Right hindlimb (tissue), 1 donor: ENCODE measurements at regions not wholly inside any gene's neighbourhood (a gene's known extent, or its start where the extent isn't known, plus 50 kb on each side); places are given as distances from the start of the nearest gene placed in this dataset.
"Not testable (repeated sequence)": the region's sequence is repeated elsewhere in the genome, so short reads cannot be mapped to it uniquely, and the experiment has no call there.

Source experiments
- DNase-seq: peaks from one replicate; pipeline ENCODE4 v3.0.0-alpha.2; 2018

- DNase-seq = no peak
These were observed 469.8 kb downstream of the BRD1 start for GRCh38 chr22:49357661-49358440.

DNA sequence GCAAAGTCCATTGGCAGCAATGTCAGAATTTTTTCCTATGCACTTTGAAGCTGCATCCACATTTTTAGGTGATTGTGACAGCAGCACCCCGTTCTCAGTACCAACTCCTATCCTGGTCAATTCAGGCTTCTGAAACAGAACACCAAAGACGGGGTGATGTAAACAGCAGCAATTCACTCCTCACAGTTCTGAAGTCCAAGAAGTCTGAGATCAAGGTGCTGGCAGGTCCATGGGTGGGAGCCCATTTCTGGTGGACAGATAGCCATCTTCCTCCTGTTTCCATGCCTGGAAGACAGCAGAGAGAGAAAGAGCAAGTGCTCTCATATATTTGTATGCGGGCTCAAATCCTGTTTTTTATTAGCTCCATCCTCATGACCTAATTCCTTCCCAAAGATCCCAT, 471.2 kb downstream of the BRD1 start:
- DNase-seq = no peak

DNA sequence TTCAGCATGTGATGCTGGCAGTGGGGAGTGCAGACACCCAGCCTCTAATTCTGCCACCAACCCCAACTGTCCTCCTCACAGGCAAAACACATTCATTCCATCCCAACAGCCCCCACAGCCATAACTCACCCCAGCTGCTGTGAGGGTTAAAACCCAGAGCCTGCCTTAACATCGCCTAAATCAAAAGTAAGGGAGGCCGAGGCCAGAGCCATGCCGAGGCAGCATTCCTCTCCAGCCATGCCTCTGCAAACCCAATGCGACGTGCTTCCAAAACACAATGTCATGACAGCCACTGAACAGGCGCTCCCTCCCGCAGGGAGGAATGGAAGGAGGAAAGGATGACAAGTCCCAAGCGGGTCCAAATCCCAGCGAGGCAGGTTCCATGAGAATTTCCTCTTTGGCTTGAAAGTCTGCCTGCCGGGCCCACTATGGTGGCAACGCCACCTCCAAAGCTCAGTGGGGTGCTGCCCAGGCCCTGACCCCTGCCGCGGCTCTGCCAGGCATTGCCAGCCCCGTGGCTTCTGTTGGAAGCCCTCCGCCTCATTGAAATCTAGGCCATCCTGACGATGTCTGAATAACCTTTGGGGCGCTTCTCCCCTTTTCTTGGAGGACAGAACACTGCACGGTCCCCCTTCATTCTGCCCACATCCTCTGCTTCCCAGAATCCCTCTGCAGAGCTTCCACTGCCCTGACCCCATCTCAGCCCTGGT, 472.3 kb downstream of the BRD1 start:
- DNase-seq = no peak

- DNase-seq = no peak
These were observed 473.0 kb downstream of the BRD1 start for GRCh38 chr22:49354516-49355210.

DNA sequence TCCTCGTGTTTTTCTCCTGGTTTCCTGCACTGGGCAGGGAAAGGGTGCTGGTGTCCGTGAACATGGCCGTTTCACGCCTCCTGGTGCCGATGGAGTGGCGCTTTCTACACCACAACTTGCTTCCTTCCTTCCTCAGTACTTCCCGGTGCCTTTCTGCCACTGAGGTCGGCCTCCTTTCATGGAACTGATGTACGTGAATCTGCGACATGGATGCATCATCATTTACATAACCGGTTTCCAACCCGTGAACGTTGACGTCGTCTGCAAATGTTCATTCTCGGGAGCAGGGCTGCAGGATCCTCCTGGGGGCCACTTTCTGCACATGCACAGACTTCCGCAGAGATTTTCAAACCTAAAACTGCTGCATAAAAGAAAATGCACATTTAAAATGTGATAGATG, 474.4 kb downstream of the BRD1 start:
- no peak for DNase-seq

DNA sequence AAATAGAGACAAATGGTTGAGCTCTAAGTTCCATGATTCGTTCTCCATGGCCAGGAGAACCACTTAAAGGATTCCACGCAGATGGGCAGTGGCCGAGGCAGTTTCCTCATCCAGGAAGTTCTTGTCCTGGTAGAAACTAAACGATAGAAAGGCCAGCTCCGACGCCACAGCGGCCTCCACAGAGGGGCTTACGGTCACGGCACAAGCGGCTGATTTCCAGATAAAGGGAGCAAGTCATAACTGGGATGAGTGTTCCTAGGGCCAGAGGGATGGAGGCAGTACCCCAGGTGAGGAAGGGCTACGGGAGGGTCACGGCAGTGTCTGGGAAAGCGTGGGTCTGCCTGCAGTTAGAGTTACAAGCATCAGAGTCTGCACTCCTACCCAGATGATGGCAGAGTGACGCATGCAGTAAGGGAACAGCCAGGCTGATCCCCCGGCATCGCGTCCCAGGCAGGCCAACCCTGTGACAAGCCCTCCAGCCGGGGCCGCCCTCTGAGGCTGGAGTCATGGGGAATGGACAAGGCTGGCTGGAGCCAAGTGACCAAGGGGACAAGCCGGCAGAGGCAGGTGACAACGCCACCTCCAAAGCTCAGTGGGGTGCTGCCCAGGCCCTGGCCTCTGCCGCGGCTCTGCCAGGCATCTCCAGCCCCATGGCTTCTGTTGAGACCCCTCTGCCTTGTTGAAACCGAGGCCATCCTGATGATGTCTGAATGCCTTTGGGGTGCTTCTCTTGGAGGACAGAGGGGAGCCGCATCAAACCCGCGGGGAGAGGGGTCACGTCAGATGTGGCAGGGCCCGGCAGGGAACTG, 475.1 kb downstream of the BRD1 start:
- DNase-seq = no peak

DNA sequence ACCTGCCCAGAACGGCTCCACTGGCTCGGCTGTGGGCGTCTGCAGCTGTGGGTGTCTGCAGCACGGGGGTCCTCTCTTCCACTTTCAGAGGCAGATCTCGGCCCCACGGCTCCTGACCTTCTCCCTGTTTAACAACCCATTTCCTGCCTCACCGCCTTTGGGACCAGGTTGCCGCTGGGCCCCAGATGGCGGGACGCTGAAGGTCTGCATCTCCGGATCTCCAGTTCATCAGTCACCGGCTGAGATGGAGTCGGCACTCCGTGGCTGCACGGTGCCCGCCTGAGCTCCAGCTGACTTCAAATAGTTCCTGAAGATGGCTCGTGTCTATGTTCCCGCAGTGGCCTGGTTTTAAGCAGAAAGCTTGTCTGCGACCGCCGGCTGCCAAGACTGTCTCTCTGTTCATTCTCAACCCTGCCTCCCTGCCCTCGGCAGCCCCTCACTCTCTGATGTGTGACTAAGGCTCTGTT, 475.9 kb downstream of the BRD1 start:
- no peak for DNase-seq

GRCh38 chr22:49350441-49351121, 477.1 kb downstream of the BRD1 start:
- no peak for DNase-seq

- no peak for DNase-seq
These were observed 477.8 kb downstream of the BRD1 start for GRCh38 chr22:49349841-49350381.

DNA sequence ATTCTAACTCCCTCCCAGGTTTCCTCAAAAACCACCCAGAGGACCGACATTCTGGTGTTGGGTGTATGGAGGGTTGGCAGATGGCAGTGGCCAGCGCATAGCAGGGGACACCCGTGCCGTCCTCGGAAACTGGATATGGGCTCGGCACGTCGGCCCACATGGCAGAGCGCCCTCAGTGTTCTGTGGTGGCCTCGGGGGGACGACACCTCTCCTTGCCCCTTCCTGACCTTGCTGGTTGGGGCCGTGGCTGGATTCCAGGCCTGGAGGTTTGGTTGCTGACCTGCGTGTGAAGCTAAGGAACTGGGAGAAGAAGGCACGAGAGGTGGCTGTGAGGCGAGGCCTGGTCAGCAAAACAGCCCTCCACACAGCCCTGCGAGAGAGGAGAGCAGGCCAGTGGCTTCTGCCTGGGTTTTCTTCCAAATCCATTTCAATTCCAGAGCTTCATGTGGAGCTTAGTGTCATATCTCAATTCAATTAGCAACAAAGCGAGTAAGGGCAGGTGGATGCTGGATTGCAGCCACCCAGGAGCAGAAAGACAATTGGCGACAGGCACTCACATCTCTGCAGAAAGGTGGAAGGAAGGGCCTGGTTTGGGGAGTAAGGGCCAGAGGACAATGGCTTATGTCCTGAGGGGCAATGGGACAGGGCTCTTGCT, 478.4 kb downstream of the BRD1 start:
- no peak for DNase-seq

- DNase-seq = no peak
These were observed 479.0 kb downstream of the BRD1 start for GRCh38 chr22:49348631-49349030.

- DNase-seq = no peak
These were observed 480.3 kb downstream of the BRD1 start for GRCh38 chr22:49347376-49347775.

GRCh38 chr22:49345896-49346295, 481.8 kb downstream of the BRD1 start:
- DNase-seq = no peak

- no peak for DNase-seq
These were observed 483.0 kb downstream of the BRD1 start for GRCh38 chr22:49344656-49345055.

- no peak for DNase-seq
These were observed 483.5 kb downstream of the BRD1 start for GRCh38 chr22:49344161-49344560.

GRCh38 chr22:49340406-49340805, 487.3 kb downstream of the BRD1 start:
- DNase-seq = no peak

DNA sequence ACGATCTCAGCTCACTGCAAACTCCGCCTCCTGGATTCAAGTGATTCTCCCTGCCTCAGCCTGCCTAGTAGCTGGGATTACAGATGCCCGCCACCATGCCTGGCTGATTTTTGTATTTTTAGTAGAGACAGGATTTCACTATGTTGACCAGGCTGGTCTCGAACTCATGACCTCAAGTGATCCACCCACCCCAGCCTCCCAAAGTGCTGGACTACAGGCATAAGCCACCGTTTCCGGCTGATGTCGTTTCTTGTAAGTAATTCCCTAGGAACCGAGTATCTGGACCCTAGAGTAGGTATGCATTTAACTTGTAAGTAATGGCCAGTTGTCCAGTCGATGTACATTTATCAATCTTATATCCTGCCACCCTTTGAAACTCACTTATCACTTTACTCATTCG, 491.2 kb downstream of the BRD1 start:
- DNase-seq = not testable (repeated sequence)

GRCh38 chr22:49334976-49335375, 492.7 kb downstream of the BRD1 start:
- DNase-seq = no peak

DNA sequence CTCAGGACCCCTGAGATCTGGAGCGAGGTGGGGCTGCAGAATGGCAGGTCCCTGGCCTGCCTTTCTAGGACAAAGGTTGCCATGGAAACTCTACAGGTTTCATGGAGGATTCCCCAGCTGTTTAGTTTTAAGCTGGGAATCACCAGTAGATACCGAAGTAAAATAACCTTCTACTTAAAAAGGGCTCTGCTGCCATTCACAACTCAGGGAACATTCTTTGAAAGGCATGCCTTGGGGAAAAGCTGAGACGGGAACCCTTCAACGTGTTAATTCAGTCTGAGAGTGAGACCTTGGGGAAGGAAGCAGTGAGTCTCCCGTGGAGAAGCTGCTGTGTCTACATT, 493.3 kb downstream of the BRD1 start:
- DNase-seq = no peak

DNA sequence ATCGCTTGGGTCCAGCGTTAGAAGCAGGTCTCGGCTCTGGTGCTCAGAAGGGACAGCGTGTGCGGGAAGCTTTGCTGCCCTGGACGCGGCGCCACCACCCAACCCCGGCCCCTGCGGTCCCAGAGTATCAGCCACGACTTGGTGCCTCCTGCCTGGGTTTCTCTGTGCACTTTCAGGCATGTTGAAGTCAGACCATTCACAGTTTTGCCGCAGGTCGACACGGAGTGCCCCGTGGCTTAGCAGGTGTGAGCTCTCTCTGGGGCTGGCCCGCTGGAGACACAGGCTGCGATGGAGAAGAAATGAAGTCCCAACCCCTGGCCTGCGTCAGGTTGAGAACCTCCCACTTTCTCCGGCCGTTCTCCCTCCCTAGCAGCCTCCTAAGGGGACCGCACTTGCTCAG, 494.5 kb downstream of the BRD1 start:
- DNase-seq = no peak

DNA sequence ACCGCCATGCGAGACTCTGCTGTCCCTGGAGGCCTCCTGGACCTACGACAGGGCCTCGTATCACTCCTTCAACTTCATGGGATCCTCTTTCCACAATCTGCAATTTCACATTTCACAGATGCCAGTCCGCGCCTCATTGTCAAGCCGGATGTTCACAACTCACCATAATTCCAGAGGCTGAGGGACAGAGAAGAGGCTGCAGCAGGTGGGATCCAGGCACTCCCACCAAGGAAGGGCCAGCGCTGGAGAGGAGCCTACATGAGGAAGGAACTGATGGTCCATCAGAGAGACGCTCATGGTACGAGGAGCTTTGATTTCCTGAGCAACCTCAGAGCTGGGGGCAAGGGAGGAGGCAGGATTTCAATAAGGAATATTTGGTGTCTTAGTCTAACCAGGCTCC, 495.0 kb downstream of the BRD1 start:
- DNase-seq = no peak

- DNase-seq = no peak
These were observed 495.8 kb downstream of the BRD1 start for GRCh38 chr22:49331878-49332277.
